ENCODE measurements at regions not wholly inside any gene's neighbourhood (a gene's known extent, or its start where the extent isn't known, plus 50 kb on each side); places are given as distances from the start of the nearest gene placed in this dataset.

DNA sequence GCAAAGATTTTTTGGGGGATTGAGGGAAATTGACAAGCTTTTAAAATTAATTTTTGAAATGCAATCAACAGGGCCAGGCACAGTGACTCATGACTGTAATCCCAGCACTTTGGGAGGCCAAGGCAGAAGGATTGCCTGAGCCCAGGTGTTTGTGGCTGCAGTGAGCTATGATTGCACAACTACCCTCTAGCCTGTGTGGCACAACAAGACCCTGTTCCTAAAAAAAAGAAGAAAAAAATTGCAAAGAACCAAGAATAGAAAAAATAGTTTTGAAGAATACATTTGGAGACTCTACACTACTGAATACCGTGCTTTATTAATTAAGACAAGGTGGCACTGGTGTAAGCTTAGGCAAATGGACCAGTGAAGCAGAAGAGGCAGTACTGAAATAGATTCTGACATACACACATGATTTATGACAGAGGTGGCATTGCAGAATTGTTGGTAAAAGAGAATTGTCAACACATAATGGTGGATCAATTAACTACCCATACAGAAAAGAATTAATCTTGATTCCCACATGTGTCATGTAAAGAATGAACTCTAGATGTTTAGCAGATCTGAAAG is 443.3 kb upstream of the ATP11B start:
- Histone ChIP-seq H3K4me2 (ENCODE audit: low read depth, low read length) (no peak overlapping the region), H2AK5ac (ENCODE audit: low read depth, low read length) (no peak overlapping the region), H3K36me3 (ENCODE audit: control insufficient read depth, insufficient read depth, low read length) (no peaks in the 10 kb centered on the region), H3K79me1 (ENCODE audit: low read depth in 1 of 2, low read length in 2 of 2) (no peaks in the 10 kb centered on the region), H3K27me3 (ENCODE audit: control insufficient read depth, insufficient read depth, low read length) (no peaks in the 10 kb centered on the region), H3K9me1 (ENCODE audit: insufficient read depth, low read length) (no peaks in the 10 kb centered on the region), H2BK5ac (ENCODE audit: low read depth, low read length, poor library complexity, severe bottlenecking) (no peak overlapping the region), H4K91ac (ENCODE audit: insufficient read depth, low read depth, low read length) (no peak overlapping the region), H3K27ac (ENCODE audit: insufficient read depth, low read length) (no peak overlapping the region), H3K18ac (ENCODE audit: low read depth, low read length) (no peak overlapping the region), H3K4me3 (ENCODE audit: insufficient read depth, low read depth, low read length) (no peak overlapping the region), H3K14ac (replicated peaks; ENCODE audit: low read depth, low read length) (no peak overlapping the region), H2BK120ac (ENCODE audit: low read depth, low read length) (no peak overlapping the region), H4K5ac (ENCODE audit: low read depth, low read length) (no peak overlapping the region), H2BK15ac (ENCODE audit: low read depth, low read length) (no peak overlapping the region), H4K8ac (ENCODE audit: low read depth in 2 of 2, low read length in 2 of 2) (no peak overlapping the region), H3K9me3 (ENCODE audit: control insufficient read depth, insufficient read depth, low read length) (peaks cover 3% of the 10 kb centered on the region), H3K23ac (ENCODE audit: low read depth, low read length) (no peak overlapping the region), H3K4ac (ENCODE audit: low read depth, low read length) (no peak overlapping the region), H4K20me1 (ENCODE audit: insufficient read depth, low read length) (no peaks in the 10 kb centered on the region), H3K4me1 (ENCODE audit: control insufficient read depth, insufficient read depth, low read length) (no peaks in the 10 kb centered on the region), H2AK9ac (replicated peaks; ENCODE audit: low read depth, low read length, poor library complexity) (no peak overlapping the region), H2BK20ac (ENCODE audit: low read depth, low read length) (no peak overlapping the region), H3K9ac (ENCODE audit: low read depth, low read length) (no peak overlapping the region), H3K56ac (ENCODE audit: extremely low read depth, insufficient read depth, low read length) (no peak overlapping the region), H2AFZ (replicated peaks; ENCODE audit: low read length, poor library complexity) (no peak overlapping the region)
- dilution Hi-C loops (cut with HindIII; ENCODE audit: low sequenced_read_pairs, unreplicated experiment) (no loop called here), in situ Hi-C loops (cut with MboI; ENCODE audit: low sequenced_read_pairs) (no loop called here), intact Hi-C loops (cut with micrococcal nuclease) (no loop called here)
- CTCF ChIA-PET: no interaction called here
- WGBS, 2 experiments (ENCODE audit: extremely low coverage in 2 of 2, insufficient read length in 1 of 2): no CpG with 5 or more reads among the region's 1 CpG
- ATAC-seq (ENCODE audit: low read depth) (no peak), DNase-seq (no peak)
- POLR2A ChIA-PET (ENCODE audit: unreplicated experiment): no interaction called here
- TF ChIP-seq POLR2A (IDR thresholded peaks at IDR 0.05; ENCODE audit: low read depth, low read length): no peak
- no peak for TF ChIP-seq MAZ (IDR thresholded peaks at IDR 0.05; ENCODE audit: borderline replicate concordance, low read depth, low read length)
- no peak for TF ChIP-seq FOS (IDR thresholded peaks at IDR 0.05; ENCODE audit: low read depth, low read length)
- TF ChIP-seq RCOR1 (IDR thresholded peaks at IDR 0.05; ENCODE audit: insufficient replicate concordance, low read length): no peak
- no peak for TF ChIP-seq RFX5 (IDR thresholded peaks at IDR 0.05; ENCODE audit: low read depth, low read length)
- TF ChIP-seq NFE2L2 (IDR thresholded peaks at IDR 0.05; ENCODE audit: low read depth, low read length): no peak
- TF ChIP-seq, protein P1, sequence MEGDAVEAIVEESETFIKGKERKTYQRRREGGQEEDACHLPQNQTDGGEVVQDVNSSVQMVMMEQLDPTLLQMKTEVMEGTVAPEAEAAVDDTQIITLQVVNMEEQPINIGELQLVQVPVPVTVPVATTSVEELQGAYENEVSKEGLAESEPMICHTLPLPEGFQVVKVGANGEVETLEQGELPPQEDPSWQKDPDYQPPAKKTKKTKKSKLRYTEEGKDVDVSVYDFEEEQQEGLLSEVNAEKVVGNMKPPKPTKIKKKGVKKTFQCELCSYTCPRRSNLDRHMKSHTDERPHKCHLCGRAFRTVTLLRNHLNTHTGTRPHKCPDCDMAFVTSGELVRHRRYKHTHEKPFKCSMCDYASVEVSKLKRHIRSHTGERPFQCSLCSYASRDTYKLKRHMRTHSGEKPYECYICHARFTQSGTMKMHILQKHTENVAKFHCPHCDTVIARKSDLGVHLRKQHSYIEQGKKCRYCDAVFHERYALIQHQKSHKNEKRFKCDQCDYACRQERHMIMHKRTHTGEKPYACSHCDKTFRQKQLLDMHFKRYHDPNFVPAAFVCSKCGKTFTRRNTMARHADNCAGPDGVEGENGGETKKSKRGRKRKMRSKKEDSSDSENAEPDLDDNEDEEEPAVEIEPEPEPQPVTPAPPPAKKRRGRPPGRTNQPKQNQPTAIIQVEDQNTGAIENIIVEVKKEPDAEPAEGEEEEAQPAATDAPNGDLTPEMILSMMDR (conservative IDR thresholded peaks at IDR 0.05; ENCODE audit: low read depth, low read length): no peak
- TF ChIP-seq BHLHE40 (IDR thresholded peaks at IDR 0.05; ENCODE audit: low read depth, low read length): no peak
- TF ChIP-seq SMC3 (IDR thresholded peaks at IDR 0.05; ENCODE audit: low read depth, low read length): no peak
- TF ChIP-seq RAD21 (IDR thresholded peaks at IDR 0.05; ENCODE audit: low read length): no peak
- no peak for TF ChIP-seq MXI1 (IDR thresholded peaks at IDR 0.05; ENCODE audit: borderline replicate concordance, low read depth, low read length)
- TF ChIP-seq, protein P2, sequence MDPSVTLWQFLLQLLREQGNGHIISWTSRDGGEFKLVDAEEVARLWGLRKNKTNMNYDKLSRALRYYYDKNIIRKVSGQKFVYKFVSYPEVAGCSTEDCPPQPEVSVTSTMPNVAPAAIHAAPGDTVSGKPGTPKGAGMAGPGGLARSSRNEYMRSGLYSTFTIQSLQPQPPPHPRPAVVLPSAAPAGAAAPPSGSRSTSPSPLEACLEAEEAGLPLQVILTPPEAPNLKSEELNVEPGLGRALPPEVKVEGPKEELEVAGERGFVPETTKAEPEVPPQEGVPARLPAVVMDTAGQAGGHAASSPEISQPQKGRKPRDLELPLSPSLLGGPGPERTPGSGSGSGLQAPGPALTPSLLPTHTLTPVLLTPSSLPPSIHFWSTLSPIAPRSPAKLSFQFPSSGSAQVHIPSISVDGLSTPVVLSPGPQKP (IDR thresholded peaks at IDR 0.05; ENCODE audit: borderline replicate concordance, low read depth, low read length): no peak
- TF ChIP-seq, protein P3, sequence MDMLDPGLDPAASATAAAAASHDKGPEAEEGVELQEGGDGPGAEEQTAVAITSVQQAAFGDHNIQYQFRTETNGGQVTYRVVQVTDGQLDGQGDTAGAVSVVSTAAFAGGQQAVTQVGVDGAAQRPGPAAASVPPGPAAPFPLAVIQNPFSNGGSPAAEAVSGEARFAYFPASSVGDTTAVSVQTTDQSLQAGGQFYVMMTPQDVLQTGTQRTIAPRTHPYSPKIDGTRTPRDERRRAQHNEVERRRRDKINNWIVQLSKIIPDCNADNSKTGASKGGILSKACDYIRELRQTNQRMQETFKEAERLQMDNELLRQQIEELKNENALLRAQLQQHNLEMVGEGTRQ (IDR thresholded peaks at IDR 0.05; ENCODE audit: low read depth, low read length): no peak
- no peak for TF ChIP-seq CEBPB (IDR thresholded peaks at IDR 0.05; ENCODE audit: low read depth, low read length)
- no peak for TF ChIP-seq CHD1 (IDR thresholded peaks at IDR 0.05; ENCODE audit: low read depth, low read length)
- no peak for TF ChIP-seq MAFK (IDR thresholded peaks at IDR 0.05; ENCODE audit: low read depth, low read length)
- BruUV-seq (replicated peaks): no TSS peak
